HG02884 (cell line): ENCODE measurements at regions not wholly inside any gene's neighbourhood (a gene's known extent, or its start where the extent isn't known, plus 50 kb on each side); places are given as distances from the start of the nearest gene placed in this dataset.

Experiments used
- ATAC-seq: cut with Tn5 transposase; IDR thresholded peaks from one replicate; pipeline ENCODE4 v1.9.1; 2021; ENCODE audit warnings: mild to moderate bottlenecking, moderate library complexity; ENCODE audit not compliant: unreplicated experiment

GRCh38 chr6:146902846-146903245 lies 301.4 kb upstream of the STXBP5 start:
- ATAC-seq = no peak

GRCh38 chr6:146903451-146903850 lies 300.8 kb upstream of the STXBP5 start:
- ATAC-seq = no peak

- ATAC-seq = no peak
Measured at GRCh38 chr6:146904596-146904995, 299.6 kb upstream of the STXBP5 start.

- no peak for ATAC-seq
Measured at GRCh38 chr6:146905181-146905704, 299.0 kb upstream of the STXBP5 start.

GRCh38 chr6:146908786-146909185 lies 295.4 kb upstream of the STXBP5 start:
- no peak for ATAC-seq

- no peak for ATAC-seq
Measured at GRCh38 chr6:146909376-146909775, 294.8 kb upstream of the STXBP5 start.

- ATAC-seq = no peak
Measured at GRCh38 chr6:146909886-146910285, 294.3 kb upstream of the STXBP5 start.

- no peak for ATAC-seq
Measured at GRCh38 chr6:146910611-146911010, 293.6 kb upstream of the STXBP5 start.

- no peak for ATAC-seq
Measured at GRCh38 chr6:146911635-146912215, 292.5 kb upstream of the STXBP5 start.

GRCh38 chr6:146912730-146913685 lies 291.2 kb upstream of the STXBP5 start:
- ATAC-seq = no peak

- ATAC-seq = no peak
Measured at GRCh38 chr6:146913842-146914488, 290.3 kb upstream of the STXBP5 start.

GRCh38 chr6:146914489-146915483 lies 289.4 kb upstream of the STXBP5 start:
- ATAC-seq = no peak

- ATAC-seq = no peak
Measured at GRCh38 chr6:146915671-146916127, 288.5 kb upstream of the STXBP5 start.

- ATAC-seq = no peak
Measured at GRCh38 chr6:146916435-146917025, 287.7 kb upstream of the STXBP5 start.

GRCh38 chr6:146917182-146917581 lies 287.0 kb upstream of the STXBP5 start:
- no peak for ATAC-seq

- ATAC-seq = no peak
Measured at GRCh38 chr6:146917979-146918378, 286.2 kb upstream of the STXBP5 start.

- ATAC-seq = no peak
Measured at GRCh38 chr6:146919017-146919416, 285.2 kb upstream of the STXBP5 start.

- no peak for ATAC-seq
Measured at GRCh38 chr6:146923205-146923833, 280.9 kb upstream of the STXBP5 start.

GRCh38 chr6:146925846-146926245 lies 278.4 kb upstream of the STXBP5 start:
- no peak for ATAC-seq
